Testis (tissue), 2 donors: ENCODE measurements at regions not wholly inside any gene's neighbourhood (a gene's known extent, or its start where the extent isn't known, plus 50 kb on each side); places are given as distances from the start of the nearest gene placed in this dataset.

Source experiments
- CTCF ChIP-seq, 3 experiments: fragments of 450-650 bp in 2 of 3; fragments of 200-600 bp in 1 of 3; sonication (generic) in 1 of 3; IDR thresholded peaks; one replicate each; pipeline ENCODE4 v1.5.1; 2016 to 2019; ENCODE audit warnings: antibody characterized with exemption in 3 of 3, mild to moderate bottlenecking in 2 of 3, moderate library complexity in 1 of 3
- POLR2A ChIP-seq: fragments of 450-650 bp; IDR thresholded peaks from one replicate; pipeline ENCODE4 v1.6.1; 2017; ENCODE audit warnings: antibody characterized with exemption, mild to moderate bottlenecking, moderate library complexity

DNA sequence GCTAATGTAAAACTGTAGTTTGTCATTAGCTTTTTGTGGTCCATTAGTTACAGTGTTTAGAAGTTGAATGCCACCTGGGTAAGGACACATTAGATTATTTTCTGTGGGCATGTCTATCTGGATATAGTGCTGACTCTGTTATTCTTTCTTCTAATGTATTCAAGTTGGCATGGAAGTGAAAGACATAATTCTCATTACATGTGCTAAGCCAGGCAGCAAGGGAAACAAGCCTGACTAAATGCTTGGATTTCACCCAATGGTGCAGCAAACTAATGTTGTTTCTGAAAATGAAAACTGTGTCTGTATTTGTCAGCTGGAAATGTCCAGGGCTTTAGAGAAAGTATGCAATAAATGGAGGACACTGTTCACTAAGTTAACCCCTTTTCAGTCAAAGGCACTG is 100.7 kb downstream of the NUP35 start:
- no peak for TF ChIP-seq CTCF (IDR thresholded peaks at IDR 0.05)
- no peak for TF ChIP-seq POLR2A
